Effector memory CD8-positive, alpha-beta T cell (primary cell): ENCODE measurements at regions not wholly inside any gene's neighbourhood (a gene's known extent, or its start where the extent isn't known, plus 50 kb on each side); places are given as distances from the start of the nearest gene placed in this dataset.
"Not testable (repeated sequence)": the region's sequence is repeated elsewhere in the genome, so short reads cannot be mapped to it uniquely, and the experiment has no call there.

Experiments
- ATAC-seq: fragments of 150-1000 bp; cut with Tn5 transposase; replicated peaks from 2 replicates; pipeline ENCODE4 v1.10.0; 2021; ENCODE audit warnings: mild to moderate bottlenecking, moderate library complexity
- DNase-seq, 3 experiments: peaks; one replicate each; pipeline ENCODE4 v3.0.0; 2021
- H3K27ac Mint-ChIP-seq, 2 donors: one replicate each; pipeline ENCODE4 v1.8.0; 2022; ENCODE audit warnings: mild to moderate bottlenecking in 2 of 2, mixed read lengths in 2 of 2, moderate library complexity in 2 of 2
- H3K27me3 Mint-ChIP-seq, 2 donors: one replicate each; pipeline ENCODE4 v1.8.0; 2022; ENCODE audit warnings: mixed read lengths in 2 of 2
- H3K36me3 Mint-ChIP-seq: one replicate; pipeline ENCODE4 v1.8.0; 2022; ENCODE audit warnings: mild to moderate bottlenecking, moderate library complexity, mixed read lengths; ENCODE audit not compliant: insufficient read depth
- H3K4me1 Mint-ChIP-seq, 2 donors: one replicate each; pipeline ENCODE4 v1.8.0; 2022; ENCODE audit warnings: low read depth in 2 of 2, mixed read lengths in 2 of 2
- H3K4me3 Mint-ChIP-seq, 2 donors: one replicate each; pipeline ENCODE4 v1.8.0; 2022; ENCODE audit warnings: mild to moderate bottlenecking in 2 of 2, mixed read lengths in 2 of 2, moderate library complexity in 2 of 2
- H3K9me3 Mint-ChIP-seq, 2 donors: one replicate each; pipeline ENCODE4 v1.8.0; 2022; ENCODE audit warnings: mixed read lengths in 2 of 2

GRCh38 chr21:28496517-28496916 is 496.2 kb downstream of the LTN1 start:
- H3K27me3 Mint-ChIP-seq = no peaks in the 10 kb centered on the region
- no peaks in the 10 kb centered on the region for H3K36me3 Mint-ChIP-seq
- no peaks in the 10 kb centered on the region for H3K4me1 Mint-ChIP-seq
- H3K4me3 Mint-ChIP-seq = no peak overlapping the region
- H3K27ac Mint-ChIP-seq = no peak overlapping the region
- H3K9me3 Mint-ChIP-seq = peaks cover 0 to 4% of the 10 kb centered on the region in 2 donors
- DNase-seq (no peak), ATAC-seq (no peak)

GRCh38 chr21:28492127-28492526 is 500.6 kb downstream of the LTN1 start:
- H3K4me1 Mint-ChIP-seq = no peaks in the 10 kb centered on the region
- no peak overlapping the region for H3K27ac Mint-ChIP-seq
- ATAC-seq = no peak
- H3K9me3 Mint-ChIP-seq = no peaks in the 10 kb centered on the region
- no peak for DNase-seq
- no peak overlapping the region for H3K4me3 Mint-ChIP-seq
- no peaks in the 10 kb centered on the region for H3K27me3 Mint-ChIP-seq
- no peaks in the 10 kb centered on the region for H3K36me3 Mint-ChIP-seq

GRCh38 chr21:28489821-28490350 is 502.8 kb downstream of the LTN1 start:
- Mint-ChIP-seq H3K36me3 (no peaks in the 10 kb centered on the region), H3K9me3 (no peaks in the 10 kb centered on the region), H3K27me3 (no peaks in the 10 kb centered on the region), H3K27ac (no peak overlapping the region), H3K4me3 (no peak overlapping the region), H3K4me1 (no peaks in the 10 kb centered on the region)
- ATAC-seq (no peak), DNase-seq (no peak)

- Mint-ChIP-seq H3K27ac (no peak overlapping the region), H3K4me3 (no peak overlapping the region), H3K36me3 (no peaks in the 10 kb centered on the region), H3K27me3 (no peaks in the 10 kb centered on the region), H3K4me1 (no peaks in the 10 kb centered on the region), H3K9me3 (no peaks in the 10 kb centered on the region)
- DNase-seq = no peak
- ATAC-seq = no peak
Measured at GRCh38 chr21:28489162-28489561, 503.5 kb downstream of the LTN1 start.

GRCh38 chr21:28487455-28488070 is 505.1 kb downstream of the LTN1 start:
- no peaks in the 10 kb centered on the region for H3K27me3 Mint-ChIP-seq
- H3K27ac Mint-ChIP-seq = no peak overlapping the region
- DNase-seq (no peak), ATAC-seq (no peak)
- H3K4me1 Mint-ChIP-seq = no peaks in the 10 kb centered on the region
- no peaks in the 10 kb centered on the region for H3K9me3 Mint-ChIP-seq
- no peak overlapping the region for H3K4me3 Mint-ChIP-seq
- H3K36me3 Mint-ChIP-seq = no peaks in the 10 kb centered on the region

GRCh38 chr21:28485301-28486022 is 507.2 kb downstream of the LTN1 start:
- Mint-ChIP-seq H3K4me3 (no peak overlapping the region), H3K4me1 (no peaks in the 10 kb centered on the region), H3K27me3 (no peaks in the 10 kb centered on the region), H3K36me3 (no peaks in the 10 kb centered on the region), H3K27ac (no peak overlapping the region), H3K9me3 (no peaks in the 10 kb centered on the region)
- ATAC-seq (no peak), DNase-seq (no peak)

GRCh38 chr21:28483301-28484035 is 509.2 kb downstream of the LTN1 start:
- H3K4me1 Mint-ChIP-seq = no peaks in the 10 kb centered on the region
- no peaks in the 10 kb centered on the region for H3K9me3 Mint-ChIP-seq
- H3K27ac Mint-ChIP-seq = no peak overlapping the region
- H3K27me3 Mint-ChIP-seq = no peaks in the 10 kb centered on the region
- H3K4me3 Mint-ChIP-seq = no peak overlapping the region
- DNase-seq (no peak), ATAC-seq (no peak)
- H3K36me3 Mint-ChIP-seq = no peaks in the 10 kb centered on the region

GRCh38 chr21:28482657-28483056 is 510.0 kb downstream of the LTN1 start:
- Mint-ChIP-seq H3K4me3 (no peak overlapping the region), H3K4me1 (no peaks in the 10 kb centered on the region), H3K36me3 (no peaks in the 10 kb centered on the region), H3K27me3 (no peaks in the 10 kb centered on the region), H3K9me3 (no peaks in the 10 kb centered on the region), H3K27ac (no peak overlapping the region)
- no peak for DNase-seq
- ATAC-seq = no peak

GRCh38 chr21:28480470-28480869 is 512.2 kb downstream of the LTN1 start:
- Mint-ChIP-seq H3K9me3 (no peaks in the 10 kb centered on the region), H3K36me3 (no peaks in the 10 kb centered on the region), H3K4me3 (no peak overlapping the region), H3K27ac (no peak overlapping the region), H3K4me1 (no peaks in the 10 kb centered on the region), H3K27me3 (peaks cover 0 to 5% of the 10 kb centered on the region in 2 donors)
- no peak for DNase-seq
- no peak for ATAC-seq

- DNase-seq (no peak), ATAC-seq (no peak)
- no peak overlapping the region for H3K4me3 Mint-ChIP-seq
- peaks cover 9 to 10% of the 10 kb centered on the region in 2 donors for H3K27me3 Mint-ChIP-seq
- no peak overlapping the region for H3K27ac Mint-ChIP-seq
- H3K36me3 Mint-ChIP-seq = no peaks in the 10 kb centered on the region
- no peaks in the 10 kb centered on the region for H3K9me3 Mint-ChIP-seq
- no peaks in the 10 kb centered on the region for H3K4me1 Mint-ChIP-seq
Measured at GRCh38 chr21:28473530-28474220, 519.0 kb downstream of the LTN1 start.

GRCh38 chr21:28472543-28472942 is 520.1 kb downstream of the LTN1 start:
- not testable (repeated sequence) for H3K4me3 Mint-ChIP-seq, H3K4me1 Mint-ChIP-seq, H3K27me3 Mint-ChIP-seq, H3K36me3 Mint-ChIP-seq, H3K9me3 Mint-ChIP-seq, ATAC-seq, DNase-seq, H3K27ac Mint-ChIP-seq

- Mint-ChIP-seq H3K36me3 (no peaks in the 10 kb centered on the region), H3K4me3 (no peak overlapping the region), H3K9me3 (no peaks in the 10 kb centered on the region), H3K27ac (no peak overlapping the region), H3K4me1 (no peaks in the 10 kb centered on the region), H3K27me3 (peaks cover 0 to 2% of the 10 kb centered on the region in 2 donors)
- DNase-seq (no peak), ATAC-seq (no peak)
Measured at GRCh38 chr21:28464988-28465387, 527.7 kb downstream of the LTN1 start.

GRCh38 chr21:28464095-28464494 is 528.6 kb downstream of the LTN1 start:
- Mint-ChIP-seq H3K9me3 (no peaks in the 10 kb centered on the region), H3K4me3 (no peak overlapping the region), H3K36me3 (no peaks in the 10 kb centered on the region), H3K4me1 (no peaks in the 10 kb centered on the region), H3K27me3 (no peaks in the 10 kb centered on the region), H3K27ac (no peak overlapping the region)
- no peak for ATAC-seq
- no peak for DNase-seq
